ENCODE measurements at regions not wholly inside any gene's neighbourhood (a gene's known extent, or its start where the extent isn't known, plus 50 kb on each side); places are given as distances from the start of the nearest gene placed in this dataset.

GRCh38 chr1:223472057-223472456 is 78.8 kb downstream of the CCDC185 start:
- Histone ChIP-seq H3K27ac (ENCODE audit: control insufficient read depth, insufficient read depth) (no peak overlapping the region), H3K27me3 (replicated peaks in 1 of 2; ENCODE audit: control insufficient read depth in 2 of 2, insufficient read depth in 2 of 2, low read length in 1 of 2) (no peaks in the 10 kb centered on the region; a peak in 1 of 4 replicates), H3K4me2 (ENCODE audit: control insufficient read depth, insufficient read depth) (no peak overlapping the region), H2AFZ (ENCODE audit: control insufficient read depth, low read depth, low read length) (no peak overlapping the region), H3K79me2 (ENCODE audit: control insufficient read depth, insufficient read depth, low read length) (no peaks in the 10 kb centered on the region), H3K9me3 (replicated peaks; ENCODE audit: control insufficient read depth, insufficient read depth, low read length) (no peaks in the 10 kb centered on the region), H3K4me1 (ENCODE audit: control insufficient read depth, insufficient read depth, low read length) (no peaks in the 10 kb centered on the region), H3K9ac (ENCODE audit: control insufficient read depth, insufficient read depth, low read length) (no peak overlapping the region), H3K4me3 (no peak overlapping the region), H4K20me1 (ENCODE audit: control insufficient read depth, insufficient read depth) (no peaks in the 10 kb centered on the region), H3K36me3 (ENCODE audit: control insufficient read depth in 2 of 2, insufficient read depth in 2 of 2, low read length in 1 of 2) (no peaks in the 10 kb centered on the region)
- ChIA-PET RAD21 (ENCODE audit: unreplicated experiment) (no interaction called here), POLR2A (no interaction called here), SMC1A (ENCODE audit: uncharacterized antibody, unreplicated experiment) (interaction anchor here (1.1 to 1.4 kb wide), 2 partner anchors 10 to 12 kb away, joined by 3 to 7 read pairs; no protein-coding TSS in a partner anchor), CTCF (no interaction called here)
- no peak for ATAC-seq
- no peak for FAIRE-seq
- BruUV-seq (replicated peaks), result no TSS peak
- DNase-seq (ENCODE audit: low read depth, low spot score), result no peak
- intact Hi-C loops (cut with micrococcal nuclease; ENCODE audit: unreplicated experiment), result no loop called here
- in situ Hi-C loops (cut with MboI), result no loop called here
- 9% methylated on average over 5 of the region's 5 CpGs for WGBS (ENCODE audit: insufficient coverage, insufficient replicate concordance, low lambda C conversion rate, missing lambda C conversion rate)
- TF ChIP-seq REST (IDR thresholded peaks at IDR 0.05; ENCODE audit: low read depth, low read length) (no peak), NBN (IDR thresholded peaks at IDR 0.05) (no peak), ZBTB33 (IDR thresholded peaks at IDR 0.05) (no peak), CHD1 (IDR thresholded peaks at IDR 0.05; ENCODE audit: low read depth, low read length) (no peak), CHD2 (IDR thresholded peaks at IDR 0.05; ENCODE audit: borderline replicate concordance, low read depth, low read length) (no peak), ASH2L (IDR thresholded peaks at IDR 0.05; ENCODE audit: borderline replicate concordance, low read depth) (no peak), SMC3 (IDR thresholded peaks at IDR 0.05; ENCODE audit: borderline replicate concordance, low read length) (no peak), ELK1 (IDR thresholded peaks at IDR 0.05; ENCODE audit: low read depth, low read length) (no peak), SPI1 (IDR thresholded peaks at IDR 0.05; ENCODE audit: borderline replicate concordance, insufficient read depth, low read depth, low read length) (no peak), YY1 (IDR thresholded peaks at IDR 0.05; ENCODE audit: low read depth, low read length) (no peak), ZZZ3 (IDR thresholded peaks at IDR 0.05; ENCODE audit: control insufficient read depth, insufficient read length, low read depth) (no peak), LARP7 (IDR thresholded peaks at IDR 0.05) (no peak), SMARCA5 (IDR thresholded peaks at IDR 0.05) (no peak), IRF4 (IDR thresholded peaks at IDR 0.05; ENCODE audit: low read depth, low read length) (no peak), MTA2 (IDR thresholded peaks at IDR 0.05; ENCODE audit: low read depth) (no peak), FOS (IDR thresholded peaks at IDR 0.05; ENCODE audit: borderline replicate concordance, extremely low read depth, insufficient read length) (no peak), ZBTB11 (CRISPR knock-in tag; IDR thresholded peaks at IDR 0.05) (no peak)
